ENCODE measurements at regions not wholly inside any gene's neighbourhood (a gene's known extent, or its start where the extent isn't known, plus 50 kb on each side); places are given as distances from the start of the nearest gene placed in this dataset.

- DNase-seq (ENCODE audit: low read depth, low spot score): no peak
Measured at GRCh38 chr2:145078923-145079322, 559.0 kb upstream of the ZEB2 start.

DNA sequence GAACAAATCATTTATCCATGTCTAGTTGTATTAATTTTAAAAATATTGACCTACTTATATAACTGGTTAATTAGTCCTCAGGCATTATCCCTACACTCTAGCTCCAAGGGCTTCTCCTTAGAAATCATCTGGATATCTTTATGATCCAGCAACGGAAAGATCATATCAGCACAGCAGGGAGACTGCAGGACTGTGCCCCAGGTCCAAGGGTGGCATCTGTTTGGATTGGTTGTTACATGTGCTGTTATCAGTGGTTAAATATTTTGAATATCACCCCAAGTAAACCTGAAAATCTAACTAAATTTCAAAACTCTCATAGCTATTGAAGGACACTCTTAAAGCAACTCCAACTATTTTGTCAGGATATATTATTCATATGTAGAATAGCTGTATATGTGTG is 556.2 kb upstream of the ZEB2 start:
- no peak for DNase-seq (ENCODE audit: low read depth, low spot score)

DNA sequence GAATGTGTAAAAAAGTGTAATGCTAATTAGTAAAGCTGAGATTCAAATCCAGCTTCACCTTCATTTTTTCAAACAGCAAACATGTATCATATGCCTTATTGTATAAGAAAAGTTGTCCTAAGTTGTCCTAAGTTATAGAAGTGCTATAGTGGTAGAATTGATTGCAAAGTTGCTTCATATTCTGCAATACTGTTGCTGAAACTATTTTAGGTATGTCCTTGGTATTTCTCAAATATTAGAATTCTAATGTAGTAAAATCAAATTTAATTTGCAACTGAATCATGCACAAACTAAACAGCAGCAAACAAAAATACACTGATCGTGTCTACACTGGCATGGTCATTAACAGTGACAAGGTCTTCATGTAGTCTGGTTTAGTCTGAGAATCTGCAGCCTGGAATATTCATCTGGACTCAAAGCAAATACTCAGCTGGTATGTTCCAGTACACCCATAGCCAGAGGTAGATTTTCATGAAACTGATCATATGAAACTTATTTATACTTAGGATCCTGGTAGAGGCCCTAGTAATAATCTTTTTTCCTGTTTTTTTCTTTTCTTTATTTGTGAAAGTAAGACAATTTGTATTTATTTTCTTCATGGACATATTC is 555.6 kb upstream of the ZEB2 start:
- DNase-seq (ENCODE audit: low read depth, low spot score): no peak

GRCh38 chr2:145070703-145071102 is 550.8 kb upstream of the ZEB2 start:
- no peak for DNase-seq (ENCODE audit: low read depth, low spot score)

DNA sequence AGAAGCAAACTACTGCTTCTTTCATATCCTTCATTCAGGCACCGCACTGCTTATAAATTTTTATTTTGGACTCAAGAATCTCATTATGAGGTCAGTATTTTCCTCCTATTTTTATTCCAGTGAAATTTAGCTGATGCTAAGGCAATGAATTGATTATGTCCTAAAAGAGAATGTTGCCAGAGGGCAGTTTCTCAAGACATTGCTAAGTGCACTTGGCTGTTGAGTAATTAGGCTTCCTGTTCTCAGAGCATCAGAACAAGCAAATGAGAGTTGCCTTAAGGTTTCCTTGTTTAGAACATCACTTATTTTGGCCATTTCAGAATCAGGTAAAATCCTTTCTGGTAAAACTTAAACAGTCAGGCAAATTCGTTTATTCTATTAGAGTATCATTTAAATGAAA is 548.6 kb upstream of the ZEB2 start:
- DNase-seq (ENCODE audit: low read depth, low spot score): no peak

- DNase-seq (ENCODE audit: low read depth, low spot score): no peak
Measured at GRCh38 chr2:145067549-145068030, 547.7 kb upstream of the ZEB2 start.

- no peak for DNase-seq (ENCODE audit: low read depth, low spot score)
Measured at GRCh38 chr2:145066856-145067548, 547.1 kb upstream of the ZEB2 start.

GRCh38 chr2:145066151-145066661 is 546.3 kb upstream of the ZEB2 start:
- DNase-seq (ENCODE audit: low read depth, low spot score): no peak

- DNase-seq (ENCODE audit: low read depth, low spot score): no peak
Measured at GRCh38 chr2:145065342-145065741, 545.4 kb upstream of the ZEB2 start.

GRCh38 chr2:145064511-145064910 is 544.6 kb upstream of the ZEB2 start:
- no peak for DNase-seq (ENCODE audit: low read depth, low spot score)

GRCh38 chr2:145060876-145061275 is 541.0 kb upstream of the ZEB2 start:
- no peak for DNase-seq (ENCODE audit: low read depth, low spot score)

- no peak for DNase-seq (ENCODE audit: low read depth, low spot score)
Measured at GRCh38 chr2:145059914-145060313, 540.0 kb upstream of the ZEB2 start.

GRCh38 chr2:145059343-145059742 is 539.4 kb upstream of the ZEB2 start:
- no peak for DNase-seq (ENCODE audit: low read depth, low spot score)

DNA sequence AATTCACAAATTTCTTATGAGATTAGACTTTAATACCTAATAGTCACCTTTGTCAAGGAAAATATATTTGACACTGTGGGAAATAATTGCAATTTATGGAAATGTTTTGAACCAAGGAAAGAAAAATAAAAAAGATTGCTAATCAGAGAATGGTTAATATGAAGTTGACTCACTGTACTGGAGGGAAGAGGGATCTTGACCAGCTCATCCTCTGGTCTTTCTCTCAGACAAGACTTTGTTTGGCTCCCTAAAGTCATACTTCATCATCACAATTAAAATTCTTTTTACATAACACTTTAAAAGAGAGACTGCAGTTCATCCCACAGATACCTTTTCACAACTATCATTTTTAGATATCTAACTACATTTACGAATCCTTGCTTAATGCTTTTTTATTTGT is 538.5 kb upstream of the ZEB2 start:
- DNase-seq (ENCODE audit: low read depth, low spot score): no peak

DNA sequence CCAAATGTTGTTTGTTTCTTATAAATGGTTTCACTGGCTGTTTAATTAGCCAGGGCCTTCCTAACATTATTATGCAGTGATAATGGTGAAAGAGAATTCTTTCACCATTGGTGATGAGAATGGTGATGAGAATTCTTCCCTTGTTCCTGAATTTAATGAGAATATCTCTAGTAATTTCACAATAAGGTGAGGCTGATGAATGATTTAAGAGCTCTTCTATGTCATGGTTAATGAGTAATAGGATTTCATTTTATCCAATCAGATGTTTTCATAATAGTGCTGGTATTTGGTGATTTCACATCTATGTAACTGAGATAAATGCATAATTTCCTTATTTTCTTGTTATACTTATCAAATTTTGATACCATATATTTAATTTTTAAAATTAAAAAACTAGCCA is 535.7 kb upstream of the ZEB2 start:
- no peak for DNase-seq (ENCODE audit: low read depth, low spot score)

GRCh38 chr2:145050134-145050533 is 530.2 kb upstream of the ZEB2 start:
- DNase-seq (ENCODE audit: low read depth, low spot score): no peak

DNA sequence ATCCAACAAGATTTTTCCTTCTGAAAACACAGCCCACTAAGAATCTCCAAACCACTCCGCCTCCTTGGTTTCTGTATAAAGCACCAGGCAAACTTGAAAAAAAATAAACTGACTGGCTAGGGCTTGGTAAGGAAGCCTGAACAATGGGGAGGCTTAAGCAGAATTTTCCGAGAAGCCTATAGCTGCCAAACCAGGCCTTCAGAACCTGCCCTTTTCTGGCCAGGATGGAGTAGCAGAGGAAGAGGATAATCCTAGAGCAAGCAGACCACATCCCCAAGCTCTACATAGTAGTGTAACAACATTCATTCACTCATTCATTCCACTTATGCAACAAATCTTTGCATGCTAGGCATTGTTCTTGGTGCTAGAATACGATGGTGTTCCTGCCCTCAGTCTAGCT is 529.6 kb upstream of the ZEB2 start:
- no peak for DNase-seq (ENCODE audit: low read depth, low spot score)

DNA sequence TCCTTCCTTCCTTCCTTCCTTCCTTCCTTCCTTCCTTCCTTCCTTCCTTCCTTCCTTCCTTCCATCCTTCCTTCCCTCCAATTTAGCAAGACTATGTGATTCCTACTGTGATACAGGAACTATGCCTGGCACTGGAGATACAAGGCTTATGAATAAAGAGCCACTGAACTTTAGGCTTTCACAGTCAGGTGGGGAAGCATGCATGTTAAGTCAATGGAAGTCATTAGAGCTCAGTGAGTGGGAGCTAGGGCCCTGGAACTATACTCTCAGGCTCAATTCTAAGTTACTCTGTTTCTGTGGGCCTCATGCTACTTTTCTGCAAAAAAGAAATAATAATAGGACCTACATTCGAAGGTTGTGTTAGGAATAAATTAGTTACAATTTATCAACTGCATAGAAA is 527.6 kb upstream of the ZEB2 start:
- no peak for DNase-seq (ENCODE audit: low read depth, low spot score)

- DNase-seq (ENCODE audit: low read depth, low spot score): no peak
Measured at GRCh38 chr2:145044491-145044890, 524.6 kb upstream of the ZEB2 start.

- DNase-seq (ENCODE audit: low read depth, low spot score): no peak
Measured at GRCh38 chr2:145043399-145043834, 523.5 kb upstream of the ZEB2 start.

DNA sequence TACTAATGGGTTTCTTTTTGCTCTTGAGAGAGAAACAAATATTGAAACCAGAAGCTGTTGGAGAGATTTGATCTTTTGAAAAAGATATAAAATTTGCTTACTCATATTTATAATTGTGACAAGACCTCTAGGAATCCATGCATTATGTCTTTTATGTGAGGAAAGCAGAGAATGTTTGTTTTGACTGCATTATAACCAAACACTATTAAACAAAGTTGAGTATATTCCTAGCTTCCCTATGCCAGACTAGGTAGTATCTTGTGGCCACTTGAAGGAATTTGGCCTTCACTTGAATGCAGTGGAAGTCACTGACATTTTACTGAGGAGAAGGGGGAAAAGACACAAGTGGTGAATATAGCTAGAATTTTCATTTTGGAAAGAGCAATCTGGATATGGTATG is 521.8 kb upstream of the ZEB2 start:
- no peak for DNase-seq (ENCODE audit: low read depth, low spot score)

- no peak for DNase-seq (ENCODE audit: low read depth, low spot score)
Measured at GRCh38 chr2:145040433-145040832, 520.5 kb upstream of the ZEB2 start.

- DNase-seq (ENCODE audit: low read depth, low spot score): no peak
Measured at GRCh38 chr2:145038041-145038525, 518.2 kb upstream of the ZEB2 start.
